HG02970 (cell line): ENCODE measurements at regions not wholly inside any gene's neighbourhood (a gene's known extent, or its start where the extent isn't known, plus 50 kb on each side); places are given as distances from the start of the nearest gene placed in this dataset.
"Not testable (repeated sequence)": the region's sequence is repeated elsewhere in the genome, so short reads cannot be mapped to it uniquely, and the experiment has no call there.

ENCODE experiments used
- ATAC-seq: cut with Tn5 transposase; IDR thresholded peaks from one replicate; pipeline ENCODE4 v1.9.1; 2021; ENCODE audit warnings: mild to moderate bottlenecking, moderate library complexity, moderate number of reproducible peaks; ENCODE audit not compliant: unreplicated experiment, low FRiP score

DNA sequence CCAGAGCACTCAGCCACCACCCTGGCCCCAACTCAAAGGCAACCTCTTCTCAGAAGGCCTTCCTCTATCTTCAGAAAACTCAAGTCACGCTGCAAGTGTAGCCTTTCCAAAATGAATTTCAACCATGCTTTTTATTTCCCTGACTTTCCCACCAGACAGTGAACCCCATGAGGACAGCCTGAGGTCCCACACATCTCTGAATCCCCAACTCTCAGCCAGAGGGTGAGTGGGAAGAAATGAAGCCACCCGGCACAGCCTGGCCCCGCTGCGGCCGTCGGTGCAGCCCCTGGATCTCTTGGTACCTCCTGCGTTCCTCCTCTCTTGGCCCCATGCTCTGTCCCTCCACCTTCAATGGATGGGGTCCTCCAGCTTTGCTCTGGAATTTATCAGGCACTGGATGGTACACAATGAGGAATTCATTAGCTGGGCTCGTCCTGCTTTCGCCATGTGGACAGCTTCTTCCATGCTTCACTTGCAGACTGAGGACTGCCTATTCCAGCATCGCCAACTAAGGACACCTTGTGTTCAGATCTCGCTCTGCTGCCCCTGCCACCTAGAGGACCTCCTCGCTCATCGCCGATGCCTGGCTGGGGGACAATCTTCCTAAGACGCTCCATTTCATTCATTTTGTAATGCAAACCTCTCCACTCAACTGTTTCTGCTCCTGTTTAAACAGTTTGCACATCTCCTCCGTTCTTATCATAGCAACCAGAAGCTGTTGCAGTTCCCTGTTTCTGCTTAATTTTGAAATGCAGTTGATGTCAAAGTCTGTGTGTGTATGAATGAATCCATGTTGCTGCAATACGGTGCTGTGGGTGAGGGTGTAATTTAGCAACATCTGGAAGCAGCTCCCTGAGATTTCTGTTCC is 672.1 kb downstream of the TBC1D22A start:
- ATAC-seq, result no peak

DNA sequence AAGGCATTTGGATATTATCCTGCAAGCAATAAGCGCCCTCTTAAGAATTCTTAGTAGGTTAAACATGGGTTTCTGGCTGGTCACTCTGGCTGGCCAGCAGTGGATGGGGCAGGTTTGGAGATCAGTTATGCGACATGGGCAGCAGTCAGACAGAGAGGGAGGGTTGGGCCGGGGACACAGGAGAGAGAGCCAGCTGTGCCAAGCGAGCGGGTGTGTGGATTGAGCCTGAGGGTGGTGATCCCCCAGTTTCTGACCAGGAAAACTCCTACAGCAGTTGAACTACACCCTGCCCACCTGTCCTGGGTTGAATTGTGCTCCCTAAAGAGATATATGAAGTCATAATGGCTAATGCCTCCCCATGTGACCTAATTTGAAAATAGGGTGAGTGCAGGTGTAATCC is 671.2 kb downstream of the TBC1D22A start:
- ATAC-seq, result no peak

DNA sequence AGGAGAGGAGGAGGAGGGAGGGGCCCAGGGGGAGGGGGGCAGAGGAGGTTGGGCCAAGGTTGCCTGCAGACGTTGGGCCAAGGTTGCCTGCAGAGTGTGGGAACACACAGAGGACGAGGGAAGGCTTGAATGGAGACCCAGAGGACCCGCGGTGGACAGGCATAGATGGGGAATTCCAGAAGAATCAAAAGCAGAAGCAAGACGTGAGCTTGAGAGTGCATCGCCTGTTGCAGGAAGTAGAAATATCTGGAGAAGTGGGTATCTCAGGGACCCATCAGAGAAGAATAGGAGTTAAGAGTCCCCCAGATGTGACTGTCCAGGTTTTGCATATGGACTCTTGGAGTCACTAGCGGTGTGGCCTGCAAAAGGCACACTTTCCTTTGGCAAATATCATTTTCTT is 670.2 kb downstream of the TBC1D22A start:
- no peak for ATAC-seq

DNA sequence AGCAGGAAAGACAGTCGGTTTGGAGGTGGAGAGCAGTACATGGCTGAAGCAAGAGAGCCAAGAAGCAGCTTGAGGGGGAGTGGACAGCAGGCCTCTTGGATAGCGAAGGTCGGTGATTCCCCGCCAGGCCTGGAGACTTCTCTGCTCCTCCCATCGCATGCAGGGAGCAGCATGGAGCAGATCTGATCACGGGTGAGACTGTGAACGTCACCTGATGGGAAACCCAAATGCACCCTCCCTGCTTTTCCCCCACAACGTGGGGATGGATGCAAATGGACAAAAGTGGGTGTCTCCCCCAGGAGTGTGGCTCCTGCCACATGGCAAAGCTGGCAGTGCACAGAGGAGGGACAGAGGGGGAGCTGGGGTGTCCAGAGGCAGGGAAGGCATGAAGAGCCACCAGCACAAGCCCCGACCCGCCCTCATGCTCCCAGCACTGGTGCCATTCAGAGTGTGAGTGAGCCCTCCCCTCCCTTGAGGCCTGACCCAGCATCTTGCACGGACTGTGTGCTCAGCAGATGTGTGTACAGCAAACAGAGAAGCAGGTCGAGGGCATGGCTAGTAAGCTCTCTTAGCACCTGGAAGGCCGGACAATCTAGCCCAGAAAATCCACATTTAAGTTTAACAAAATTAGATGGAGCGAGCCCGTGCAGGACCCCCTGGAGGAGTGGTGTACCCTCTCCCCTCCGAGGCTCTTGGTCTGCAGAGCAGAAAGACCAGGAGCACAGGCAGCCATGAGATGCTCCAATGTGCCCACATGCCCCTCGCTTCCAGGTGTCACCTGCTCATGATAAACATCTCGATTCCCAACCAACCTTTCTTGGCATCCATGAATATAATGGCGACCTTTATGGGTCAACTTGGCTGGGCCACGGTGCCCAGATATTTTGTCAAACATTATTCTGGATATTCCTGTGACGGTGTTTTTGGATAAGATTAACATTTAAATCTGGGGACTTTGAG is 661.7 kb downstream of the TBC1D22A start:
- no peak for ATAC-seq

DNA sequence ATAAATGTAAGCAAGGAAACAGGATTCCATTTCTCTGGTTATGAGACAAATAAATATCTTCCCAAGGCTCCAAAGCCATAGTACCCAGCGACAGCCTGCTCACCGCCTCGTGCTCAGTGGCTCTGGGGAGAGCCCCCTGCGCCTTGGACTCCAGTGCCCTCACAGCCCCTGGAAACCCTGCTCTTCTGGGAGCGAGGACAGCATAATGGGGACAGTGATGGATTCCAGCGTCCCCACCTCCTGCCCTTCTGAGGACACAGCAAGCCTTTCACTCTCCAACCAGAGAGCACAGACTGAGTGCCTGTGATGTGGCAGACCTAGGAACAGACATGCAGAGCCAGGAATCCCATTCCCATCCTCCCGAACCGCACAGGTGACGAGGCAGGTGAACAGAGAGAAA is 660.8 kb downstream of the TBC1D22A start:
- no peak for ATAC-seq

DNA sequence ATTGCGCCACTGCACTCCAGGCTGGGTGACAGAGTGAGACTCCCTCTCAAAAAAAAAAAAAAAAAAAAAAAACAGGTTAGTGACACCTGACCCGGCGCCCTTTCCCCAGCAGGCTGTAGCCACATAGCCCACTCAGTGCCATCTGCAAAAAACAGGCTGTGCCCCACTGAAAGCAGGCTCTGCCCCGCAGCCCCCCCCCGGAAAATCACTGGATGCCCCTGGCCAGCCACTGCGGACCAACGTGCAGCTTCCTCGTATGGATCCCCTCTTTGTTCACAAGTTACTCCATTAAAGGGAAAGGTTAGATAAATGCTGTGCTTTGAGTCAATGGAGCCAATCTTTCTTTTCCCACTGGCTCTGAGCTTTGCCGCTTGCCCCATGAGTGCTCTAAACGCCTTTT is 660.3 kb downstream of the TBC1D22A start:
- ATAC-seq, result no peak

DNA sequence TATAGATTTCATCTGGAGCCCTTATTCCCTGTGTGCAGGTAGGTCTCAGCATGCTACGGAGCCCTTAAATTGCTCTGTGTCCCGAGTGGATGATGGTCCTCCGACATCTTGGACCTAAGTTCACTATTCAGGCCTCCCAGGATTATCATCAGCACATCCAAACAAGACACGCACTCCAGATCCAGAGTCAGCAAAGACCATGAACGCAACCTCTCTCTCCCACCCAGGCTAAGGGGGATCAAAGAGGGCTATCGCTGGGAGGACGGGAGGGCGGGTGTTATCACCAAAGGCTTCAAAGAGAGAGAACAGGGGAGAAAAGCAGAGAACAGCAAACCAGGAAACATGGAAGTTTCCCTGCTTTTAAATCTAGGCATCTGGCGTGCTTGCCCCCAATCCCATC is 659.4 kb downstream of the TBC1D22A start:
- no peak for ATAC-seq

DNA sequence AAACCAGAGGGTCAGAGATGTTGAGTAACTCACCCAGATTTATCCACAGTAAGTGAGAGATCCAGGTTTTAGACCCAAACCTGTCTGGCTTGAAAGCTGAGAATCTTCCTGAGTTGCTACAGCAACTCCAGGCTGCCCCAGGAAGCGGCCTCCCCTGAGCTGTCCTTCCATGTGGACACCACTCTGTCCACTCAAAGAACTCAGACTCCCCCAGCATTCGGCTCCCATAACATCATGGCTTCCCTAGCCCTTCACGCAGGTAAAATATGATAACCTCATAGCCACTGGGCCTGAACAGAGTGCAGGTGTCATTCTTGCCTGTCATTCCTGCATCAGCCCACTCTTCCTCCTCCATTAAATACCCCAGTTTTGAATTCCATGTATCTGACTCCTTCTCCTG is 657.8 kb downstream of the TBC1D22A start:
- no peak for ATAC-seq

DNA sequence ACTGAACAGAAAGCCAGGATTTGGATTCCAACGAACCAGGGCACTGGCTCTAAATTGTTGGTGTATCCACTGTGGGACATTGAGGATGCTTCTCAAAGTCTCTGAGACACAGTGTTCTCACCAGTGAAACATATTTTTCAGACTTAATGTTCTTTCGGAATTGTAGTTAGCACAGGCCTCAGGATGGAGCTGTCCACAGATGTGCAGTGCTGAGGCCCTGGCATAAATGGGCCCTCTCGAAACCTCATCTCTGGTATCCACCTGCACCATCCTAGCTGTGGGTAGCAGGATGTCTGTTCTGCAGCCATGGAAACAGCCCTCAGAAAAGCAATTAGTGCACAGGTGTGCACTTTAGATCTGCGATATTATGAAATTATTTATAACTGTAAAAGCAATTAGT is 656.8 kb downstream of the TBC1D22A start:
- ATAC-seq, result no peak

DNA sequence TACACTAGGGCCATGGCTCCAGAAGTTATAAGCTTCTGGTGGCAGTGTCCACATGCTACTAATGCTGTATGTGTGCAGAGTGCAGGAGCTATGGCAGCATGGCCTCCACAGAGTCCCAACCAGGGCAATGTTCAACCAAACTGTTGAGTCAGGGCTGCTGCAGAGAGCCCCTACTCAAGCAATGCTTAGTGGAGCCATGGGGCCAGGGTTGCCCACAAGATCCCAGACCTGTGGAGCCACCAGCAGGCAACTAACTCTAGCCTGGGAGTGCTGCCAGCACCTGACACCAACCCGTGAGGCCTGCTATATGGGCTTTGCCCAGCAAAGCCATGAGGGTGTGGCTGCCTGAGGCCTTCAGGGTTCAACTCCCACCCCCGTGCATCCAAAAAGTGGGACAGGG is 655.2 kb downstream of the TBC1D22A start:
- no peak for ATAC-seq

DNA sequence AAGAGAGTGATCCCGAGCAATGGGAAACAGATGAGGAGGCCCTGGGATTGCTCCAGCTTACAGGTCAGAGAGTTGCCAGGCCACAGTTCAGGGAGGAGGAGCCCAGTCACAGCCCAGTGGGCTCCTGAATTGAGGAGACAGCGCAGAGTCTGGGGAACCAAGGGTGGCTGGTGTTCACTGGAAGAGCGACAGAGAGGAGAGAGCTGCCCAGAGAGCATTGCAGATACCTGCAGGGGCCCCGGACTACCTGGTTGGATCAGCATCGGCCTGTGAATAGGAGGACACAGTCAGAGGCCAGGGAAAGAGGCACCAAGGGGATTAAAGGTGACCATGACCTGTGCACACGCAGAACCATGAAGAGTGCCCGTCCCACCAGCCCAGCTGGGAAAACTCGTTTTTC is 648.6 kb downstream of the TBC1D22A start:
- ATAC-seq, result no peak

DNA sequence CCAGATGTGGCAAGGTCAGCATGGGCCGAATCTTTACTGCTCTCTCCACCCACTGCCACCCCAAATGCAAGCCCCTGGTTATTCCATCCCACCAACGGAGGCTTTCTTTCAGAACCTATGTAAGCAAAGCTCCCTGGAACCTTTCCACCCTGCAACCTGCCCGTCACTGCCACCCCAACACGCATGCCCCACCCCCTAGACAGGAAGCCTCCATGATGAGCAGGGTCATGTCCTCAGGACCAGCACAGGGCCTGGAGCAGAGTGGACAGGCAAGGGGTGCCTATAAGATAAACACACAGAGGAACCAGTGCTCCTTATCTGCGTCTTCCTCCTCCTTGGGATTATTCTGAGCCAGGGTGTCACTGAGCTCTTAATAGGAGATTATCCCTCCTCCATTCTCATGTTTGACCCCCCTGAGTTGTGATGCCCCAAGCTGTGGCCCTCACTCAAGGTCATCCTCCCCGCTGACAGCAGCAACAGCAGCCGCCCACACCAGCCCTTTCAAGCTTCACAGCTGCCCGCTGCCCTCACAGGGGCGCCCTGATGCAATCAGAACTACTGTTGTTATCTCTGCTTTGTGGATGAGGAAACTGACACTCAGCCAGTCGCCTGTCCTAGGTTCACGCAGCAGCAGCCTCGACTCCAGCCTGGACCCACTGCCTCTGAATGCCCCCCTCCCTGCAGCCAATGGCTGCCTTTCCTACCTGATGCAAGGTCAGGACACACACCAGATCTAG is 647.3 kb downstream of the TBC1D22A start:
- ATAC-seq, result no peak

DNA sequence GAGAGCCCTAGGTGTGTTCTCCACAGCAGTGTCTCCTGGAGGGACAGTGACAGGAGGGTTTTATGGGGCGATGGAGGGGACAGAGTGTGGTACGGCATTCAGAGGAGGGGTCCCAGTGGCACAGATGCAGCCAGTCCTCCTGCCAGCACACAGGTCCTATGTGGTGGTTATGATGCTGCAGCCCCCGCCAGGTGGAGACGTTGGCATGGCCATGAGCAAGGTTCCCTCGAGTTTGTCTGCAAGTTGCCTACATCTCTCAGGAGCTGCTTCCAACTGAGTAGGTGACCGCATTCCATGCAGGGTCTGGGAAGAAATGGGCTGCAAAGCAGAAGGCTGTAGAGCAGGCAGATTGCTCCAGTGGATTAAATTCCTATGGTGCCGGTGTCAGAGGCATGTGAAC is 646.0 kb downstream of the TBC1D22A start:
- no peak for ATAC-seq

DNA sequence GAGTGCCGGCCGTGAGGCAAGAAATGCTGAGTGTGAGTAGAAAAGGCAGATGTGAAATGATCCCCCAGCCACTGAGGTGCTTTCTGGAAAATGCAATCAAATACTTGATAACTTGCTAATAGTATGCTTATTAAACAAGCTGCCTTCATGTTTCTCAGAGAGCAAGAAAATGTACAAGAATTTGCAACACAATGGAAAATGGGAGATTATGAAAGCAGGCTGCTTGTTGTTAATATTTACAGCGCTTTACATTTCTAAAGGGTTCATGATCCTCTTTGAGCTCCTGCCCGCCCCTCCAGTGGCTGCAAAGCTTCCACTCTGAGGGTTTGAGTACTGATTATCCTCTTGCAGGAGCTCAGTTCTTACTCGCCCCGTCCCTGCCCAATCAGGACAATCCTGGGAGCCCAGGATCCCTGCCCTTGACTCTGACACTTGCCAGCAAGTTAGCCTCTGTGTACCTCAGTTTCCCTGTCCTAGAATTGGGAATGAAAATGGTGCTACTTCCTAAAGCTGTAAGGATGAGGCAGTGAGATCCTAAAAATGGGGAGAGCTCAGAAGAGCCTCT is 645.1 kb downstream of the TBC1D22A start:
- no peak for ATAC-seq

DNA sequence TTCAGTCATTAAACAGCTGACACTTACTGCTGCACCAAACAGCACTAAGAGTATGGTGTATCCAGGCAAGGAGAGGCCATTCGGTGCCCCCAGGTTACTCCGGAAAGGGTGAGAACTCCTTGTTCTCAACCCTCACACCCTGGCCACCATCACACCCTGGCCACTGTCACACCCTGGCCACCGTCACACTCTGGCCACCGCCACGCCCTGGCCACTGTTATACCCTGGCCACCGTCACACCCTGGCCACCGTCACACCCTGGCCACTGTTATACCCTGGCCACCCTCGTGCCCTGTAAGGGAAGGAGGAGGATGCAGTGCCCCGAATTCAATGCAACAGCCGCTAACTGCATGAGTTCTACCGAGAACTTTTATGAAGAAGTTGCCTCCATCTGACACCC is 644.4 kb downstream of the TBC1D22A start:
- no peak for ATAC-seq

DNA sequence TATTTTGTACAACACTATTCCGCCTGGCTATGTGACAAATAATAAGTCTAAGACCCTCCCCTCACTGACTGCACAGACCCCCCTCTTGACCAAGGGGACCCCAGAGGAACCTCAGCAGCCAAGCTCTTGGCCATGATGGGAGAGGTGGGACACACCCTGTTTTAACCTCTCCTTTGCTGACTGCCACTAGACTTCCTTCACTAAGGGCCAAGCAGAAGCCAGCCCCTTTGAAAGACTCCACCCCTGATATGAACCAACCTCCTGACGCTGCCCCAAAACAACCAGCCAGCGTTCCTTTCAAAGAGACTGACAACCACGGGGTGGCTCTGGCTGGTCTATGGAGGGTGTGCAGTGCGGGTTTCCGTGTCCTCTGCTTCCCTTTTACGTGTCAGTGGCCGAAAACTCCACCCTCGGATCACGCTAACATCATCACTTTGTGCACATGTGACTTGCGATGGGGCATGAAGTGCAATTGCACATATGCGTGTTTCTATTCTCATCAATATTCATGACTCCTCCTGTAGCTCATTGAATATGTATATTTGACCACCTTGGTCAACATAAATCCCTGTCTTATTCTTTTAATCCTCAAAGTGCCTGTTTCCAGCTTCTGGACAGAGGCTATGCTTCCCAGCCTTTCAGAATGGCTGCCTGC is 643.9 kb downstream of the TBC1D22A start:
- ATAC-seq, result no peak

DNA sequence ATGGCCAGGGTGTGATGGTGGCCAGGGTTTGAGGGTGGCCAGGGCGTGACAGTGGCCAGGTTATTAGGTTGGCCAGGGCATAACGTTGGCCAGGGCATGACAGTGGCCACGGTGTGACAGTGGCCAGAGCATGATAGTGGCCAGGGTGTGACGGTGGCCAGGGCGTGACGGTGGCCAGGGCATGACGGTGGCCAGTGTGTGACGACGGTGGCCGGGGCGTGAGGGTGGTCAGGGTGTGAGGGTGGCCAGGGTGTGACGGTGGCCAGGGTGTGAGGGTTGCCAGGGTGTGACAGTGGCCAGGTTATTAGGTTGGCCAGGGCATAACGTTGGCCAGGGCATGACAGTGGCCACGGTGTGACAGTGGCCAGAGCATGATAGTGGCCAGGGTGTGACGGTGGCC is 642.8 kb downstream of the TBC1D22A start:
- ATAC-seq, result not testable (repeated sequence)

DNA sequence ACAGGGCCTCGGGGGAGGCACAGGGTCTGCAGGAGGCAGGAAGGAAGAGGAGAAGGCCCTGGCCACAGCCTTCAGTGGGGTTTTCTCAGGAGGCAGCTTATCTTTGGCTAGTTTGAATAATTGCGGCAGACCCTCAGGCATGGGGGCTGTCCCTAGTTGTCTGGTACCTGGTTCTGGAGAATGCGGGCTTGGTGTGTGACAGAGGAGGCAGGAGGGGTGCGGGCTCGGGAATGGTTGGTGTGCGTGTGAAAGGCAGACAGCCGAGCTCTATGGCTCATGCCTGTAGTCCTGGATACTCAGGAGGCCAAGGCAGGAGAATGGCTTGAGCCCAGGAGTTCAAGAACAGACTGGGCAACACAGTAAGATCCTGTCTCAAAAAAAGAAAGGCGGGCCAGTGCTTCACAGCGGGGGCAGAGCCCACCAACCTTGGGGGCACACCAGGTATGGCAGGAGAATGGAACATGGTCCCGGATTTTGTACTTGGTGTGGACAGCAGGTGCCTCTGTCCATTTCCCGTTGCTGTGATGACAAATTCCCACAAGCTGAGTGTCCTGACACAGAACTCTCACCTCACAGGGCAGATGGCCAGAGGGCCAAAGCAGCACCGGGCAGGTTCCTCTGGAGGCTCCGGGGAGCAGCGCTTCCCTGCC is 640.6 kb downstream of the TBC1D22A start:
- ATAC-seq, result no peak

DNA sequence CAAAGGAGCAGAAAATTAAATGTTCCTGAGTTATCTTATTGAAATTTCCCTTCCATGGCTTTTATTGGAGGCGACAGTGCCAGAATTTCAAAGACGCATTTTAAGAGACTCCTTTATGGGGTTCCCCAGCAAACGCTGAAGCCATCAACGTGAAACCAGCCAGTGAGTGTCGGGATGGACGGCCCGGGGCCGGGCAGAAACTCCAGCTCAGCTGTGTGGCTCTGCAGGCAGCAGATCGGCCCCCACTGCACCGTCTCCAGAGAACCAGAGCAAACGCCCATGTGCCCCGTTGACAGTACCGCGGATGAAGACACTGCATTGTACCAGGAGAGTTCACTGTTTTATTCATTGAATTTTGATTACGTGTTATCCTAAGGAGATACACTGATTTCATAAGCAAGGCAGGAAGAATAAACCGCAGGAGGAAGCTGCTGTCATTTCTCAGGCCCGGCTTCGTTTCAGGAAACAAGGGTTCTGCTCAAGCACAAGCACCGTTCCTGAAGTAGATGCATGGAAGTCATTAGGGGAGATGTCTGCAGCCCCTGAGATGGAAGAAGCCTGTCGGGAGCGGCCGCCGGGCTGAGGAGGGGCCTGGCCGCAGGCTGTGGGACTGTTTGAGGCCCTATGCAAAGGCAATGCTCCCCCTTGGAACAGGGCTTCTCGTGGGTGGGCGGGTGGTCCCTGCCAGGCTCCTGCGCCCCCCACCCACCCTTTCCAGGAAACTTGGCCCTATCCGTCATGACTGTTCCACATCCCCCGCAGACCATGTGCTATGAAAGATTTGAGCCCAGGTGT is 639.7 kb downstream of the TBC1D22A start:
- ATAC-seq, result no peak
